ENCODE measurements at regions not wholly inside any gene's neighbourhood (a gene's known extent, or its start where the extent isn't known, plus 50 kb on each side); places are given as distances from the start of the nearest gene placed in this dataset.
A peak's percentile ranks its signal among the peaks of the same experiment; 100 is the strongest.

DNA sequence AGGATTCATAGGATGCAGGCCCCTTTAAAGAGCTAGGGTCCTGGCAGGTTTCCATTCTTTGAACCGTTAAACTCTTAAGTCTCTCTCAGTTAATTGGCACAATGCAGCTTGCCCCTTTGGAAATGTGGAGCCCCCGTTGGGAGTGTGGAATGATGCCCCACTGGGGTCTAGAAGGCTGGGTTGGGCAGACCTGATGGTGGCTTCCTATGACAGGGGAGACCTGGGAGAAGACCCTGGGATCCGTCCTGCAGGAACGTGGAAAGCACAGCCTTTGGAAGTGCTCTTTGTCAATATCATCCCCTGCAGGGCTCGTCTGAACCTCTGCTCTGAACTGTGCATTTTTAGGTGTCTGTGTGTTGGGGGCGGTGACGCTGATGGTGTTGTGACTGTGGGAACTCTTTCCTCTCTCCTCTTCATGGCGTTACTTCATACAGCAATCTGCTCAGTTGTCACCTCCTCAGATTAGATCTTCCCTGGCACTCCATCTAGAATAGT, 190.6 kb downstream of the MYCN start:
- Histone ChIP-seq H3K27ac (no peak overlapping the region), H3K4me1 (no peaks in the 10 kb centered on the region), H3K9me3 (no peaks in the 10 kb centered on the region), H3K4me3 (no peak overlapping the region), H3K27me3 (no peaks in the 10 kb centered on the region), H3K36me3 (no peaks in the 10 kb centered on the region)
- intact Hi-C loops (cut with DNase I) = no loop called here
- TF ChIP-seq, protein P1, sequence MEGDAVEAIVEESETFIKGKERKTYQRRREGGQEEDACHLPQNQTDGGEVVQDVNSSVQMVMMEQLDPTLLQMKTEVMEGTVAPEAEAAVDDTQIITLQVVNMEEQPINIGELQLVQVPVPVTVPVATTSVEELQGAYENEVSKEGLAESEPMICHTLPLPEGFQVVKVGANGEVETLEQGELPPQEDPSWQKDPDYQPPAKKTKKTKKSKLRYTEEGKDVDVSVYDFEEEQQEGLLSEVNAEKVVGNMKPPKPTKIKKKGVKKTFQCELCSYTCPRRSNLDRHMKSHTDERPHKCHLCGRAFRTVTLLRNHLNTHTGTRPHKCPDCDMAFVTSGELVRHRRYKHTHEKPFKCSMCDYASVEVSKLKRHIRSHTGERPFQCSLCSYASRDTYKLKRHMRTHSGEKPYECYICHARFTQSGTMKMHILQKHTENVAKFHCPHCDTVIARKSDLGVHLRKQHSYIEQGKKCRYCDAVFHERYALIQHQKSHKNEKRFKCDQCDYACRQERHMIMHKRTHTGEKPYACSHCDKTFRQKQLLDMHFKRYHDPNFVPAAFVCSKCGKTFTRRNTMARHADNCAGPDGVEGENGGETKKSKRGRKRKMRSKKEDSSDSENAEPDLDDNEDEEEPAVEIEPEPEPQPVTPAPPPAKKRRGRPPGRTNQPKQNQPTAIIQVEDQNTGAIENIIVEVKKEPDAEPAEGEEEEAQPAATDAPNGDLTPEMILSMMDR (IDR thresholded peaks at IDR 0.05) = no peak
- peak; percentile 79 to 91 for DNase-seq (ENCODE audit: extremely low spot score in 2 of 2)

DNA sequence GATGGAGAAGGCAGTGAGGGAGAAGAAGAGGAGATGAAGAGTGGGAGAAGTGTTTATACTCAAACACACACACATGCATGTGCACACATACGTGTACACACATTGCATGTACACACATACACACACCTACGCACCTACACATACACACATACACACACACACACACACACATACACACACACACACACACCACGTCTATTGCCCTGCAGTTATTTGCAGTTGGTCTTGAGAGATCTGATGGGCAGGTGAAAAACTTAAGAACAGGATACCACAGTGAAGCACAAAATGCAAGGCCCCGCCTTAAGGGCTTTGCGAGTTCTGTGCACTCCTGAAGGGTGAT, 190.2 kb downstream of the MYCN start:
- TF ChIP-seq, protein P1 (IDR thresholded peaks at IDR 0.05) = no peak
- TF ChIP-seq POLR2AphosphoS5 (IDR thresholded peaks at IDR 0.05; ENCODE audit: insufficient read depth in 1 of 2, low read depth in 1 of 2) (no peak), POLR2A (IDR thresholded peaks at IDR 0.05) (no peak)
- Histone ChIP-seq H3K4me3 (no peak overlapping the region), H3K27me3 (no peaks in the 10 kb centered on the region), H3K27ac (no peak overlapping the region), H3K9me3 (no peaks in the 10 kb centered on the region), H3K36me3 (no peaks in the 10 kb centered on the region), H3K4me1 (no peaks in the 10 kb centered on the region)
- DNase-seq (ENCODE audit: extremely low spot score in 2 of 2) = peak; percentile 18 to 46
- intact Hi-C loops (cut with DNase I) = no loop called here

DNA sequence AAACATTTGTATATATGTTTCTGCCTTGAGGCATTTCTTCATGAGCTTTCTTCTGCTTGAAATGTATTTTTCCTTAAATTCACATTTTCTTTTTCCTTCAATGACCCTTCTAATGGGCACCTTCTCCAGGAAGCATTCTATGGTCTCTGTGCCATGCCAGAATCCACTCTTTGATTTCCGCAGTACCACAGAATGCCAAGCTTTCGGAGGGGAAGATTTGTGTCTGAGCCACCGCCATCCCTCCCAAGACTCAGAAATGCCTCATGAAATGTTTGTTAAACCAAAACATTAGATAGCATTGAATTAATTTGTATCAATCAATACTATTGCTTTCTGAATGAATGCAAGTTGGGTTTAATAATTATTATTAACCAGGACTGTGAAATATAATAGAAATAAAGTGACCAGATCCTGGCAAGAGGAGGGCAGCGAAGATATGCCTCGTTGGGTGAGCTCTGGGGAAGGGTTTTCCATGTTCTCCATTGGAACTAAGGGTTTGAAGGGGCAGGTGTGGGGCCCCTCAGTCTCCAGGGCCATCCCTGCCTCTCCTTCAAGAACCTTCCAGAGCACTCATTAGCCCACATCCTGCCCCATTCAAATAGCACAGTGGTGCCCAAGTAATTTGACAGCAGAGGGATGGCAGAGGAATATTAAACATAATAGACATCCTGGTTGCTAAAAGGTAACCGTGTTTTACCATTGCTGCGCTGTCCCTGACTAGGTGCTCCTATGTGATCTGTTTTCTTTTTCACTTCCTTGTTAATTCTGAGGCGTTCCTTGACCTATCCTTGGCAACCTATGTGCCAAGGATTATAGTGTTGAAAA, 189.6 kb downstream of the MYCN start:
- peak; percentile 16 to 28 for DNase-seq (ENCODE audit: extremely low spot score in 2 of 2)
- no peaks in the 10 kb centered on the region for H3K9me3 ChIP-seq

DNA sequence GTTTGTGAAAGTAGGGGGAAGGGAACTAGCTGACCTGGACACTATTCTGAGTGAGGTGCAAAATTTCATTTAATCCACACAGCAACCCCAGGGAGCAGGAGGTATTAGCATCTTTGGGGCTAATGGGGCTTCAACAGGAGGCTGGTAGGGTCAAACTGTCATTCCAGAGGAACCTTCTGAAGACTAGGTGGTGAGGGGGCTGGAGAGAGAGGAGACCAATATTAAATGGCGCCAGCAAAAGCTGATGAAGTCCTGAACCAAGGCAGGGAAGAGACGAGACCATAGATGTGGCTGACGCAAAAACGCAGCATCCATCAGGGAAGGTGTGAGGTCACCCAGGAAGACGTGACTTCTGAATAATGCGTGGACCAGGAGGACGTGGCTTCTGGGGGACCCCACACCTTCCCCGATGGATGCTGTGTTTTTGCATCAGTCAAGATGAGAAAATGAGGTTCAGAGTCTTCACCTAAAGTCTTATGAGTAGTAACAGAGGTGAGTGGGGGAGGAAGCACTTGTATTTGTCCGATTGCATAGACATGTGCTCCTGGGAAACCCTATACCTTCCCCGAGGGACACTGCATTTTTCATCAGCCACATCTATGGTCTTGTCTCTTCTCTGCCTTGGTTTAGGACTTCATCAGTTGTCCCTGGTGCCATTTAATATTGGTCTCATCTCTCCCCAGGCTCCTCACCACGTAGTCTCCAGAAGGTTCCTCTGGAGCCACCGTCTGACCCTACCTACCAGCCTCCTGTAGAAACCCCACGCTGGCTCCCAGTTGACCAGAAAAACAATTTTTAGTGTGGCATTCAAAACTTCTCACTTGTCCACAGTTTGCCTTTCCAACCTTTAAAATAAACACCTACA, 188.6 kb downstream of the MYCN start:
- no peaks in the 10 kb centered on the region for H3K4me1 ChIP-seq
- intact Hi-C loops (cut with DNase I) = no loop called here
- no peak overlapping the region for H3K4me3 ChIP-seq
- peak; percentile 58 to 62 for DNase-seq (ENCODE audit: extremely low spot score in 2 of 2)
- TF ChIP-seq, protein P1 (IDR thresholded peaks at IDR 0.05) = no peak
- no peak for TF ChIP-seq POLR2A (IDR thresholded peaks at IDR 0.05)
- no peak for TF ChIP-seq POLR2AphosphoS5 (IDR thresholded peaks at IDR 0.05; ENCODE audit: insufficient read depth in 1 of 2, low read depth in 1 of 2)
- no peaks in the 10 kb centered on the region for H3K36me3 ChIP-seq
- H3K27ac ChIP-seq = no peak overlapping the region
- H3K9me3 ChIP-seq = no peaks in the 10 kb centered on the region
- H3K27me3 ChIP-seq = no peaks in the 10 kb centered on the region

More for the DNA sequence above, 189.6 kb downstream of the MYCN start:
- H3K4me1 ChIP-seq = no peaks in the 10 kb centered on the region
- no peak overlapping the region for H3K27ac ChIP-seq
- H3K36me3 ChIP-seq = no peaks in the 10 kb centered on the region
- no peaks in the 10 kb centered on the region for H3K27me3 ChIP-seq
- TF ChIP-seq, protein P1 (IDR thresholded peaks at IDR 0.05) = no peak
- TF ChIP-seq POLR2AphosphoS5 (IDR thresholded peaks at IDR 0.05; ENCODE audit: insufficient read depth in 1 of 2, low read depth in 1 of 2) (no peak), POLR2A (IDR thresholded peaks at IDR 0.05) (no peak)
- no peak overlapping the region for H3K4me3 ChIP-seq
- intact Hi-C loops (cut with DNase I) = no loop called here
